ENCODE measurements at regions not wholly inside any gene's neighbourhood (a gene's known extent, or its start where the extent isn't known, plus 50 kb on each side); places are given as distances from the start of the nearest gene placed in this dataset.

DNA sequence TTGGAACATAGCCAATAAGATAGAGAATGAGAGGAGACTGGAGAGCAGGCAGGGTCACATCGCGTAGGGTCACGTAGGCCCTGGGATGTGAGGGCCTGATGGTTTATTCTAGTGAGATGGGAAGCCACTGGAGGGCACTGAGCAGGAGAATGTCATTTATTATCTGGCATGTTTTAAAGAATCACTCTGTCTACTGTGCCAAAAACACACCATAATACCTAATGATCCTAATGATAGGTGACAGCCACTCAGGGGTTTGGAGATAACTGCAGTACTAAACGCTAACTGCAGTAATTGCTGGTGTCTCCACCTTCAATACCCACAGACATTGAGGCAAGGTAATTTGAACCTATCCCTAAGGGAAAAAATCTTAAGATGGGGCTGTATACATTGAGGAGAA lies 185.4 kb downstream of the TTLL7 start:
- DNase-seq (ENCODE audit: low read depth): no peak

GRCh38 chr1:83810144-83810543 lies 188.8 kb downstream of the TTLL7 start:
- no peak for DNase-seq (ENCODE audit: low read depth)

- no peak for DNase-seq (ENCODE audit: low read depth)
Measured at GRCh38 chr1:83808536-83808935, 190.4 kb downstream of the TTLL7 start.

- DNase-seq (ENCODE audit: low read depth): no peak
Measured at GRCh38 chr1:83807821-83808220, 191.1 kb downstream of the TTLL7 start.

GRCh38 chr1:83807231-83807630 lies 191.7 kb downstream of the TTLL7 start:
- no peak for DNase-seq (ENCODE audit: low read depth)

GRCh38 chr1:83805921-83806320 lies 193.0 kb downstream of the TTLL7 start:
- DNase-seq (ENCODE audit: low read depth): no peak

DNA sequence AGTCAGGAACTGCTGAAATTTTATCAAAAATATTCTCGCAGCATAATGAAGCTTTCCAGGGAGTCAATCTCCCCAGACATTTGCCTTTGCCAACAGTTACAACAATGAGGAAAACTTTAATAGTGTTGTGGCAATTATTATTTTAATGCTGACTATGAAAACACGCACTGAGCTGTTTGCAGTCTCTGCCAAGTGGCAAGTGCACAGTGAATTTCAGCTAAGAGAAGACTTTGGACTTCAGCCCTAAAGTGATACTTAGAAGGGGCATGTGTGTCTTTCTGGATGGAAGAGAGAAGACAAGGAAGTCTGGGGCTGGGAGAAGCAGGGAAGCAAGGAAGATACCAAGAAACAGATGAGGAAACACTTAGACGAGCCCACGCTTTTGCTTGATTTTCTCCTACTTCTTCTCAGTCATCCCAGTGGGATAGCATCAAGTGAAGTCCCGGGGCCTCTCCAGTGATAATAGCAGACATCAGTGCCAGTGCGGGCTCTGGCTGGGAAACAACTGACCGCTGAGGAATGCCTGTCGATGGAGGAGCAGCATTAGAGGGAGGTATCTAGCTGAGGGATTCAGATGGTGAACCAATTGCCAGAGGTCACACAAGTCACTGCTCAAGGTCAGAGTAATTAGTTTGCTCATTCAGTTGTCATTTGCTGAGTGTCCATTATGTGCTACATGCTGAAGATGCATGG lies 196.3 kb downstream of the TTLL7 start:
- DNase-seq (ENCODE audit: low read depth): no peak

DNA sequence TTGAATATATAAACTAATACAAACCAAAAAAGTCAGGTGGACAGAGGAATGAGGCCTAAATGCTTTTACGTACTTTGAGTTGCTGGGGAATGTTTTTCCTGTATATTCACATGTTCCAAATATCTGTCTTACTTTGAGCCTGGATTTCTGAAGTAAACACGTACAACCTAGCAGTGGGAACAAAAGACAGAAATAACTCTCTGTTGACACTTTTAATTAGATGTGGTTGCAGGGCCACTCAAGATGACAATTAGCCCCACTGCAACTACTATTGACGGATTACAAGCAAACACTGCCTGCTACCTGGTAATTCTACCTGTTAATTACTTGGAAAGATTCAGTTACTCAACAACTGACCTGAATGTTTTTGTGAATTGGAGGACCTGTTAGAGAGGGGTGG lies 196.9 kb downstream of the TTLL7 start:
- DNase-seq (ENCODE audit: low read depth): no peak

DNA sequence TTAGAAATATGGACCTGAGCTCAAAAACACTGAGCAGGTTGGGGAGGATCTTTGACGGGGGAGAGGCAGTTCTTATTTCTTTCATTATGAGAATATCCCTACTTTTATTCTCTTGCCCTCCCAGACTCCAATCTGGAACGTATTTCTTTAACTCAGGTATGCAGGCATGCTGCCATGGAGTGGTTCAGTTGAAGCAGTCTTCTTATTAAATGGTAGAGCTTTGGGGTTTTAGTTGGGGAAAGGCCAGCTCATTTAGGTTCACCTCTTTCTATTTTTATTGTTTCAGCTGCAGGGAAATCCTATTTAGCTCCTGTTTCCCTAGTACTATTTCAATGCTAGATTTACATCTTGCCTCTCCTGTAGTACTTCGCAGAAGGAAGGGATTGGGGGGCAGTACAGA lies 198.9 kb downstream of the TTLL7 start:
- no peak for DNase-seq (ENCODE audit: low read depth)

DNA sequence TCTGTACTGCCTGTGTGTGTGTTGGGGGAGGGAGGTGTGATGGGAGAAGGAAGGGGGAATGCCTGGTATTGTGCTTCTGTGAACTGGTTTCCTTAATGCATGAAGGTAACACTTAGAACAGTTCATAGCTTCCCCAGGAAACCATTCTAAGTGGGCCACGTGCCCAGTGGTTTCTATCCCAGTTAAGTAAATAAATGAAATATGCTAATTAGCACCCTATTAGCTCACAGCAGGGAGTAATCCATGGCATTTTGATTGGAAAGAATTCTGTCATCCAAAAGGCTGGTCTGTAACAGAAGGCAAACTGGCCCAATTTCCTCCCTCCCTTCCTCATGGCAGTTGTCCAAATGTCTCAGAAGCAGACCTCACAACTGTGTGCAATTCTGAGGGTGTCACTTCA lies 199.3 kb downstream of the TTLL7 start:
- DNase-seq (ENCODE audit: low read depth): no peak

DNA sequence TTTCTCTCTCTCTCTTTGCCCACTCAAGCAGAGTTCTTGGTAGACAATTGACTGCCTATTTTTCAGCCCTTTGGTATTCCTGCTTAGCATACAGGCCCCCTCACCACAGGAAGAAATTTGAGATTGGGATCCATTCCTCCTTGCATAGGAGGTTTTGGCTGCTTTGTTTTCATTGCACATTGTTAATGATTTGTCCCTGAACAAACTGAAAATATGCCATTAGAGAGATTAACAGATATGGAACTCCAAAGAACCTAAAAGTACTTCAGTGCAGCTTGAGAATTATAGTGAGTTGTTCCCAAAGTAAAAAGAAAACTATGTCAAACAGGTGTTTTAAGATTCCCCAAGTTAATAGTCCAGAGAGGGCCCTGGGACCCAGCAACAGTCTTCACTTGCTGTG lies 200.0 kb downstream of the TTLL7 start:
- no peak for DNase-seq (ENCODE audit: low read depth)

DNA sequence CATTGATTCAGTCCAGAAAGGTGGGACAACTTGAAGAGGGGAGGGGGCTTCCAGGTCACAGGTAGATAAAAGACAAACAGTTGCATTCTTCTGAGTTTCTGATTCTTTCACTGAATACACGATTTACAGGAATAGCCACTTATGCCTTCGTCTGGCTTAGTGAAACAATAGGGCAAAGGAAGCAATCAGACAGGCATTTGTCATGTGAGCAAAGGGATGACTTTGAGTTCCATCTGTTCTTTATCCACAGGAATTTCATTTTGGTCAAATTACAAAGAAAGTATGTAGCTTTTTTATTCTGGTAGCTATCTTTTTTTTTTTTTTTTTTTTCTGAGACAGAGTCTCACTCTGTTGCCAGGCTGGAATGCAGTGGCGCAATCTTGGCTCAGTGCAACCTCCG lies 202.5 kb downstream of the TTLL7 start:
- DNase-seq (ENCODE audit: low read depth): no peak

GRCh38 chr1:83794384-83794783 lies 204.5 kb downstream of the TTLL7 start:
- DNase-seq (ENCODE audit: low read depth): no peak

DNA sequence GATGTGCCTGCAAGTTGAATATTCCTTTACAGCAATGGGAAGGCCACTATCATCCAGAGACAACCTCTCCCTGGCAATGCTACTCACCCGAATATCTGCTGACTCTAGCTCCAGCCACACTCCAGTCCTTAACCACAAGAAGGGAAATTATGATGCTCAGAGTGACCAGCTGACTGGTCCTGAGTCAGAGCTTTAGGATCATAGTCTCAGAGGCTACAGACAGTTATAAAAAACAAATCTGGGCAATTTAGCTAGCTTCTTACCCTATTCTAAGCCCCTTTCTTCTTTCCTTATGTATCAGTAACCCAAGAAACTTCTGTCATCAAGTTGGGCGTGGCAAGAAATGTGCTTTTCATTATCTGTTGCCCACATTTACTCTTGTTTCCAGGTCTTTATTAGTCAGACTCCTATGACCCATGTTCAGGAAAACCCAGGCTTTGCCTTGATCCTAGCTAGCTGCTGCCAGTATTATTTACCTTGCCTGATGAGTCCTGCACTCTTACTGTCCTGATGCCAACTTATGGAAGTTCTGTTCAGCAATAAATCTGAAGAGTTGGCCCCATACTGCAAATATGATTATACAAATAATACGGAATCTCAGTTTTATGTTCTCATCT lies 207.0 kb downstream of the TTLL7 start:
- DNase-seq (ENCODE audit: low read depth): peak; percentile 1

DNA sequence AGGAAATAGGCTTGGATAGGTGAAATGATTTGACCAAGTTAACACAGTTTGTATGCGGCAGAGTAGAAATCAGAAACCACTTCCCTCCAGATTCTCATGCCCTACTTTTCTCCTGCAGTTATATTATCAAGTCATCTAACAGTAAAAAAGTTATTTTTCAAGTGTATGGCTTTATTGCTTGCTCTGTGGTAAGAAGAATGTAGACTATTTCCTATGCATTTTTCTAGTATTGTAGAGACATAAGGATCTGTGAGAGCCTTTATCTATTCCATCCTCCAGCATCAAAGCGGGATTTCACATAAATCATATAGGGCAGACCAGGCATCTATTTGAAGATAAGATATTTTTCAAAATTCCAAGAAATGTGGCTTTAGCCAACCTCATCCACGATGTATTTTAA lies 208.5 kb downstream of the TTLL7 start:
- no peak for DNase-seq (ENCODE audit: low read depth)

- DNase-seq (ENCODE audit: low read depth): no peak
Measured at GRCh38 chr1:83787246-83787998, 211.5 kb downstream of the TTLL7 start.

DNA sequence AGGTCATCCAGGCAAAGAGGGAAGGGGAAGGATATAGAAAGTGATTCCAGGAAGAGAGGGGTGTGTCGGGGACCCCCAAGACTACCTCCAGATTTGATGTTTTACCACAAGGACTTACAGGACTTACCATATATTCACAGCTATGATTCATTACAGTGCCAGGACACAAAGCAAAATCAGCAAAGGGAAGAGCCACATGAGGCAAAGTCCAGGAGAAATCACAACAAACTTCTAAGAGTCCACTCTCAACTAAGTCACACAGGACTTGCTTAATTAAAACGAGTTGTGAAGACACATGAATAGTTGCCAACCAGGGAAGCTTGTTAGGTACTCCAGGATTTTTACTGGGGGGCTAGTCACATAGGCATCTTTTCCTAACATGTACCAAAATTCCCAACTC lies 217.3 kb downstream of the TTLL7 start:
- DNase-seq (ENCODE audit: low read depth): no peak

- no peak for DNase-seq (ENCODE audit: low read depth)
Measured at GRCh38 chr1:83779565-83779964, 219.4 kb downstream of the TTLL7 start.

DNA sequence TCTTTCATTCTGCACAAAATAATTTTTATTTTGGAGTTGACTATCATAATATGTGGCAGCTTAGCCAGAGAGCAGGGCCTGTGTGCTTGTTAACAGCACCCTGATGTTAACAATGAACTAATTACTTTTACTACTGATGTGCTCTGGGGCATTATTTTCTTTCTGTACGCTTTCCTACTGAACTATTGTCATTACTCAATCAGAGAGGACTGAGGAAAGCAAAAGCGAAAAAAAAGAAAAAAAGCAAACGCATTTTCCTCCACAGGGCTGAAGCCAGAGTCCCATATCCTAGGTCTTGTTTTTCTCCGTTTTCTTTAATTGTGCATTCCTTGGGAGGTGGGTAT lies 221.2 kb downstream of the TTLL7 start:
- DNase-seq (ENCODE audit: low read depth): no peak

- no peak for DNase-seq (ENCODE audit: low read depth)
Measured at GRCh38 chr1:83776913-83777757, 221.8 kb downstream of the TTLL7 start.

DNA sequence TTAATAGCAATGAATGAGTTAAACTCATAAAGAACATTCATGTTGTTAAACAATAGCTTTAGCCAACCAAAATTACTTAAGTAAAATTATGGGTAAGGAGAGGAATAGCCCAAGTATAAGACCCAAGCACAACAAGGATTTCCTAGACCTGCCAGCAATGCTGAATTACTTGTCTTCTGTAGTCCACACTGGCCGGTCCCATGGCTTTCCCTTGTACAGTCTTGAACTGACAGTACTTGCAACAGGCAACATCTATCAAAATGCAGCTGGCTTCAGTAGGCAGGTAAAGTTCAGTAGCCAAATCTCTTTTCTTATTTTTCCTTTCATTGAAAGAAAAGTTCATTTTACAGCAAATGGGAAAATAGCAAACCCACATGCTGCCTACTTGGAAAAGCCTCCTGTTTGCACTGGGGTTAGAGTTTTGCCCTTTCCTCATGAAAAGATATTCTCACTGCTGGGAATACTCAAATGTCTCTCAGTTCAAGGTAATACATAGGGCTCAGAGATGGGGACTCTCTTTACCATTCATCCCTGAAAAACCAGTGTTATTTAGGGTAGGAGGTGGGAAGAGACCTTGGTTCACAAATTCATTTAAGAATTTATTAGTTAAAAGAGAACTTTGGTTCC lies 222.8 kb downstream of the TTLL7 start:
- DNase-seq (ENCODE audit: low read depth): no peak

- no peak for DNase-seq (ENCODE audit: low read depth)
Measured at GRCh38 chr1:83773059-83773458, 225.9 kb downstream of the TTLL7 start.
